Neural progenitor cell (in vitro differentiated cells): ENCODE measurements at regions not wholly inside any gene's neighbourhood (a gene's known extent, or its start where the extent isn't known, plus 50 kb on each side); places are given as distances from the start of the nearest gene placed in this dataset.
A peak's percentile ranks its signal among the peaks of the same experiment; 100 is the strongest.

ENCODE experiments used
- DNase-seq: peaks from one replicate; pipeline ENCODE4 v3.0.0-alpha.2; 2016; ENCODE audit warnings: low spot score
- H2AFZ ChIP-seq: fragments of 200-600 bp; sonication (generic); replicated peaks from 2 replicates; pipeline ENCODE4 v1.6.1; 2016; ENCODE audit warnings: antibody characterized with exemption
- H3F3A ChIP-seq: fragments of 200-600 bp; sonication (generic); 2 replicates; pipeline ENCODE4 v1.6.1; 2016; ENCODE audit warnings: antibody characterized with exemption, low read depth
- H3K27ac ChIP-seq: fragments of 200-600 bp; sonication (generic); 2 replicates; pipeline ENCODE4 v1.5.1; 2016; ENCODE audit warnings: mild to moderate bottlenecking
- H3K27me3 ChIP-seq: fragments of 200-600 bp; sonication (generic); 2 replicates; pipeline ENCODE4 v1.6.1; 2016; ENCODE audit warnings: mild to moderate bottlenecking, moderate library complexity
- H3K36me3 ChIP-seq: fragments of 200-600 bp; sonication (generic); 2 replicates; pipeline ENCODE4 v1.5.1; 2016
- H3K4me1 ChIP-seq: fragments of 200-600 bp; sonication (generic); 2 replicates; pipeline ENCODE4 v1.6.1; 2016; ENCODE audit warnings: mixed run types
- H3K4me2 ChIP-seq: fragments of 200-600 bp; sonication (generic); 2 replicates; pipeline ENCODE4 v1.6.1; 2016
- H3K4me3 ChIP-seq: fragments of 200-600 bp; sonication (generic); 2 replicates; pipeline ENCODE4 v1.5.1; 2016
- H3K79me2 ChIP-seq: fragments of 200-600 bp; sonication (generic); 2 replicates; pipeline ENCODE4 v1.6.1; 2016; ENCODE audit warnings: low read depth
- H3K9ac ChIP-seq: fragments of 200-600 bp; sonication (generic); 2 replicates; pipeline ENCODE4 v1.6.1; 2016
- H3K9me3 ChIP-seq: fragments of 200-600 bp; sonication (generic); 2 replicates; pipeline ENCODE4 v1.5.1; 2016; ENCODE audit warnings: low read depth
- H4K20me1 ChIP-seq: fragments of 200-600 bp; sonication (generic); 2 replicates; pipeline ENCODE4 v1.6.1; 2016; ENCODE audit warnings: low read depth
- H3K27ac Mint-ChIP-seq: 3 replicates; pipeline ENCODE4 v1.8.0; 2021; ENCODE audit warnings: mixed read lengths
- H3K27me3 Mint-ChIP-seq: 2 replicates; pipeline ENCODE4 v1.8.0; 2022; ENCODE audit warnings: low read depth, mild to moderate bottlenecking, inconsistent platforms, moderate library complexity, mixed read lengths; ENCODE audit not compliant: insufficient read depth
- H3K36me3 Mint-ChIP-seq: 3 replicates; pipeline ENCODE4 v1.8.0; 2021; ENCODE audit warnings: mixed read lengths
- H3K4me1 Mint-ChIP-seq: 3 replicates; pipeline ENCODE4 v1.8.0; 2021; ENCODE audit warnings: mixed read lengths
- H3K4me3 Mint-ChIP-seq: 3 replicates; pipeline ENCODE4 v1.8.0; 2021; ENCODE audit warnings: mild to moderate bottlenecking, moderate library complexity, mixed read lengths
- H3K9me3 Mint-ChIP-seq: 3 replicates; pipeline ENCODE4 v1.8.0; 2020; ENCODE audit warnings: mixed read lengths
- CTCF ChIP-seq: fragments of 200-600 bp; sonication (generic); IDR thresholded peaks from 2 replicates; pipeline ENCODE4 v1.5.1; 2017; ENCODE audit warnings: antibody characterized with exemption, mild to moderate bottlenecking
- EZH2 ChIP-seq: fragments of 200-600 bp; sonication (generic); IDR thresholded peaks from 2 replicates; pipeline ENCODE4 v1.6.1; 2017; ENCODE audit warnings: antibody characterized with exemption, mild to moderate bottlenecking, moderate library complexity
- EZH2phosphoT487 ChIP-seq: fragments of 200-600 bp; sonication (generic); IDR thresholded peaks from 2 replicates; pipeline ENCODE4 v1.6.1; 2017; ENCODE audit warnings: antibody characterized with exemption

- Histone ChIP-seq H3K4me3 (no peak overlapping the region), H3K9ac (no peak overlapping the region), H4K20me1 (no peaks in the 10 kb centered on the region), H3K9me3 (no peaks in the 10 kb centered on the region), H3K27me3 (no peaks in the 10 kb centered on the region), H3K36me3 (no peaks in the 10 kb centered on the region), H3K79me2 (no peaks in the 10 kb centered on the region), H3K4me1 (peaks cover 46% of the 10 kb centered on the region), H2AFZ (no peak overlapping the region), H3K4me2 (no peak overlapping the region), H3K27ac (no peak overlapping the region), H3F3A (peaks cover 26% of the 10 kb centered on the region)
- Mint-ChIP-seq H3K9me3 (peaks cover 5% of the 10 kb centered on the region), H3K27me3 (peaks cover 12% of the 10 kb centered on the region), H3K27ac (no peak overlapping the region), H3K4me1 (peaks cover 49% of the 10 kb centered on the region), H3K4me3 (no peak overlapping the region), H3K36me3 (peaks cover 2% of the 10 kb centered on the region)
- DNase-seq = no peak
- TF ChIP-seq EZH2phosphoT487 = no peak
- TF ChIP-seq EZH2 = no peak
- no peak for TF ChIP-seq CTCF
Observed at GRCh38 chr2:42918041-42918440, 125.7 kb upstream of the HAAO start.

GRCh38 chr2:42917425-42917927 is 125.1 kb upstream of the HAAO start:
- H3K9me3 Mint-ChIP-seq = peaks cover 5% of the 10 kb centered on the region
- H3K4me3 Mint-ChIP-seq = no peak overlapping the region
- H3K27ac Mint-ChIP-seq = no peak overlapping the region
- Histone ChIP-seq H3K27ac (no peak overlapping the region), H3K79me2 (no peaks in the 10 kb centered on the region), H3K36me3 (no peaks in the 10 kb centered on the region), H3F3A (peaks cover 20% of the 10 kb centered on the region), H3K9me3 (no peaks in the 10 kb centered on the region), H3K4me3 (no peak overlapping the region), H4K20me1 (no peaks in the 10 kb centered on the region), H3K4me2 (no peak overlapping the region), H2AFZ (no peak overlapping the region), H3K4me1 (peaks cover 40% of the 10 kb centered on the region), H3K27me3 (no peaks in the 10 kb centered on the region), H3K9ac (no peak overlapping the region)
- H3K36me3 Mint-ChIP-seq = peaks cover 2% of the 10 kb centered on the region
- DNase-seq = no peak
- TF ChIP-seq EZH2 = no peak
- no peak for TF ChIP-seq CTCF
- TF ChIP-seq EZH2phosphoT487 = no peak
- peaks cover 43% of the 10 kb centered on the region for H3K4me1 Mint-ChIP-seq
- peaks cover 10% of the 10 kb centered on the region for H3K27me3 Mint-ChIP-seq

GRCh38 chr2:42916324-42916723 is 123.9 kb upstream of the HAAO start:
- Histone ChIP-seq H3K27ac (peak overlapping the region; percentile 69), H3K9me3 (no peaks in the 10 kb centered on the region), H3K79me2 (no peaks in the 10 kb centered on the region), H3K9ac (no peak overlapping the region), H3K36me3 (no peaks in the 10 kb centered on the region), H3K4me1 (peaks cover 29% of the 10 kb centered on the region), H3K4me2 (peak overlapping the region; percentile 68), H3K4me3 (peak overlapping the region; percentile 10), H4K20me1 (no peaks in the 10 kb centered on the region), H2AFZ (peak overlapping the region; percentile 79), H3K27me3 (no peaks in the 10 kb centered on the region), H3F3A (peaks cover 18% of the 10 kb centered on the region)
- peaks cover 32% of the 10 kb centered on the region for H3K4me1 Mint-ChIP-seq
- TF ChIP-seq EZH2 (no peak), EZH2phosphoT487 (no peak), CTCF (no peak)
- peaks cover 5% of the 10 kb centered on the region for H3K9me3 Mint-ChIP-seq
- peaks cover 8% of the 10 kb centered on the region for H3K27me3 Mint-ChIP-seq
- DNase-seq = peak; percentile 42
- peaks cover 2% of the 10 kb centered on the region for H3K36me3 Mint-ChIP-seq
- H3K4me3 Mint-ChIP-seq = peak overlapping the region; percentile 33
- peak overlapping the region; percentile 35 for H3K27ac Mint-ChIP-seq
